ENCODE measurements at regions not wholly inside any gene's neighbourhood (a gene's known extent, or its start where the extent isn't known, plus 50 kb on each side); places are given as distances from the start of the nearest gene placed in this dataset.

DNA sequence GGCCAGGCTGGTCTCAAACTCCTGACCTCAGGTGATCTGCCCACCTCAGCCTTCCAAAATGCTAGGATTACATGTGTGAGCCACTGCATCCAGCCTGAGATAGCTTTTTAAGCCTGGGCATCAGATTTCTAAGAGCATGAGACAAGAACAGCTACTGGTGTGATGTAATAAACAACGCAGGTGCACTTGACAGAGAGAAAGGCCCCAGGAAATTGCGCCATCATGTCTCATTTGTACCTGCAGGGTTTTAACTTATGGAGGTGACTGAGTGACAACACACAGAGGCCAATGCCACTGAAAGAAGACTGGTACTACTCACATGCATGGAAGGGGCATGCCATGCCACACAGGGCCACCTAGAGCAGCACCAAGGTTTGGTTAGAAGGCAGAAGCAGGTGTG lies 209.4 kb downstream of the SP3 start:
- FAIRE-seq (no peak), DNase-seq (ENCODE audit: insufficient read length, low spot score) (no peak)
- TF ChIP-seq CTCF (IDR thresholded peaks at IDR 0.05; ENCODE audit: insufficient read depth, missing control alignments) = no peak

- FAIRE-seq (no peak), DNase-seq (ENCODE audit: insufficient read length, low spot score) (no peak)
- TF ChIP-seq CTCF (IDR thresholded peaks at IDR 0.05; ENCODE audit: insufficient read depth, missing control alignments) = no peak
Observed at GRCh38 chr2:173759959-173760358, 205.2 kb downstream of the SP3 start.

GRCh38 chr2:173760553-173760952 lies 204.6 kb downstream of the SP3 start:
- no peak for TF ChIP-seq CTCF (IDR thresholded peaks at IDR 0.05; ENCODE audit: insufficient read depth, missing control alignments)
- DNase-seq (ENCODE audit: insufficient read length, low spot score) = no peak
- no peak for FAIRE-seq

DNA sequence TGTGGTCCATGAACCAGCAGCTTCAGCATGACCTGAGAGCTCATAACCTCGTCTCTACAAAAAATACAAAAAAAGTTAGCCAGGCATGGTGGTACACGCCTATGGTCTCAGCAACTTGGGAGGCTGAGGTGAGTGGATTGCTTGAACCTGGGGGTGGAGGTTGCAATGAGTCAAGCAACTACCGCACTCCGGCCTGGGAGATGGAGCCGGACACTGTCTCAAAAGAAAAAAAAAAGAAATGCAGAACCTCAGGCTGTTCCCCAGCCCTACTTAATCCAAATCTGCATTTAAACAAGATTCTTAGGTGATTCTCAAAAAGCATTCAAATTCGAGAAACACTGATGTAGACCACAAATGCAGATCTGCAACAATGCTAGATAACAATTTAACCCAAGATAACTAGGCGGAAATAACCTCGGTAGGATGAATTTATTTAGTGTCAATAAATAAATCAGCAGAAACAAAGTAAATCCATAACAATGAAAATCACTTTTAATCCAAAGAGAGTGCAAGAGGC lies 203.5 kb downstream of the SP3 start:
- FAIRE-seq = no peak

GRCh38 chr2:173762221-173762620 lies 203.0 kb downstream of the SP3 start:
- FAIRE-seq (no peak), DNase-seq (ENCODE audit: insufficient read length, low spot score) (no peak)
- no peak for TF ChIP-seq CTCF (IDR thresholded peaks at IDR 0.05; ENCODE audit: insufficient read depth, missing control alignments)

More for the DNA sequence above, 203.5 kb downstream of the SP3 start:
- no peak for TF ChIP-seq CTCF (IDR thresholded peaks at IDR 0.05; ENCODE audit: insufficient read depth, missing control alignments)
- DNase-seq (ENCODE audit: insufficient read length, low spot score) = no peak

DNA sequence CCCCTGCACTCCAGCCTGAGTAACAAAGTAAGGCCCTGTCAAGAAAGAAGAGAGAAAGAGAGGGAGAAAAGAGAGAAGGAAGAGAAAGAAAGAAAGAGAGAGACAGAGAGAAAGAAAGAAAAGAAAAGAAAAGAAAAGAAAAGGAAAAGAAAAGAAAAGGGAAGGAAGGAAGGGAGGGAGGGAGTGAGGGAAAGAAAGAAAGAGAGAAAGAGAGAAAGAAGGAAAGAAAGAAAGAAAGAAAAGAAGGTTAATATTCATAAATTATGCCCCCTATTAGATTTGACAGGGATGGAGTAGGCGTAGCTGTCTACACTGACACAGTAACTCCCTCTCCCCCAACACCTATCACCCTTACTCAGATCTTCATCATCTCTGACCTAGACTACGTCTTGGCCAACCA lies 202.3 kb downstream of the SP3 start:
- DNase-seq (ENCODE audit: insufficient read length, low spot score) (no peak), FAIRE-seq (no peak)
- no peak for TF ChIP-seq CTCF (IDR thresholded peaks at IDR 0.05; ENCODE audit: insufficient read depth, missing control alignments)

DNA sequence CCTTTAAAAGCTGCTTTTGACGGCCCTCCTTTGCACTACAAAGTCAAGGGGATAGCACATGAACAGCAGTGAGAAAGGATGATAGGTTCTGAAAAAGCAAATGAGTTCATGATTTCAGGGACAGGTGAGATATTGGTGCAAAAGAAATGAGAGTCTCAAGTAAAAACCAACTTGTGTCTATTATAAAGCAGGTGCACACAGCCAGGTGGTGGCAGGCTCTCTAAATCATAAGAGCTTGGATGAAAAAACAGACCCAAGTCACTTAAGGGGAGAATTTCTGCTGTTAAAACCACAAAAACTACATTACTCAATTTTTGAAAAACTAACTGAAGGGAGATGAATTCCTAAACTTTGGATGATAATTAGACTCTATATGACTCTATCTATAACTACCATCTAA lies 201.5 kb downstream of the SP3 start:
- FAIRE-seq = no peak
- no peak for TF ChIP-seq CTCF (IDR thresholded peaks at IDR 0.05; ENCODE audit: insufficient read depth, missing control alignments)
- DNase-seq (ENCODE audit: insufficient read length, low spot score) = no peak
